ENCODE measurements at regions not wholly inside any gene's neighbourhood (a gene's known extent, or its start where the extent isn't known, plus 50 kb on each side); places are given as distances from the start of the nearest gene placed in this dataset.

DNA sequence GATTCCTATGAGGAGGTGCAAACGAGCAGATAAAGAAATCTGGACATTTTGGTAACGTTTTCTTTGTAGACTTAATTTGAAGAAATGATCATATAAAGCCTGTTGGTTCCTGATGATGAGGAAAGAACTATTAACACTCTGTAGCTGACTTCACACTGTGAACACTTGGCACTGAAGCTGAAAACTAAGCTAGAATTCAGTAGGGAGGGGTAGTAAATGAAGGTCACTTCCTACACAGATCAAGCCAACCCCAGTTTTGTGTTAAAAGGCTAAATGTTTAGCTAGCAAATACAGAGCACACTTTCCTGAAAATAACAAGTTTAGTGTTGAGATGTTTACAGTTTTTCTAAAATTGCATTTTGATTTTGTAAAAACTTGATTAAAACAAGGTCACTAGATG, 296.2 kb upstream of the PRDM1 start:
- DNase-seq (ENCODE audit: low spot score), result no peak
- TF ChIP-seq, protein P1, sequence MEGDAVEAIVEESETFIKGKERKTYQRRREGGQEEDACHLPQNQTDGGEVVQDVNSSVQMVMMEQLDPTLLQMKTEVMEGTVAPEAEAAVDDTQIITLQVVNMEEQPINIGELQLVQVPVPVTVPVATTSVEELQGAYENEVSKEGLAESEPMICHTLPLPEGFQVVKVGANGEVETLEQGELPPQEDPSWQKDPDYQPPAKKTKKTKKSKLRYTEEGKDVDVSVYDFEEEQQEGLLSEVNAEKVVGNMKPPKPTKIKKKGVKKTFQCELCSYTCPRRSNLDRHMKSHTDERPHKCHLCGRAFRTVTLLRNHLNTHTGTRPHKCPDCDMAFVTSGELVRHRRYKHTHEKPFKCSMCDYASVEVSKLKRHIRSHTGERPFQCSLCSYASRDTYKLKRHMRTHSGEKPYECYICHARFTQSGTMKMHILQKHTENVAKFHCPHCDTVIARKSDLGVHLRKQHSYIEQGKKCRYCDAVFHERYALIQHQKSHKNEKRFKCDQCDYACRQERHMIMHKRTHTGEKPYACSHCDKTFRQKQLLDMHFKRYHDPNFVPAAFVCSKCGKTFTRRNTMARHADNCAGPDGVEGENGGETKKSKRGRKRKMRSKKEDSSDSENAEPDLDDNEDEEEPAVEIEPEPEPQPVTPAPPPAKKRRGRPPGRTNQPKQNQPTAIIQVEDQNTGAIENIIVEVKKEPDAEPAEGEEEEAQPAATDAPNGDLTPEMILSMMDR (IDR thresholded peaks at IDR 0.05; ENCODE audit: borderline replicate concordance, control extremely low read depth, extremely low read depth, insufficient read depth, missing control alignments), result no peak
- in situ Hi-C loops (cut with MboI; ENCODE audit: low sequenced_read_pairs, unreplicated experiment), result no loop called here

- in situ Hi-C loops (cut with MboI; ENCODE audit: low sequenced_read_pairs, unreplicated experiment), result no loop called here
- TF ChIP-seq, protein P1 (IDR thresholded peaks at IDR 0.05; ENCODE audit: borderline replicate concordance, control extremely low read depth, extremely low read depth, insufficient read depth, missing control alignments), result no peak
- no peak for DNase-seq (ENCODE audit: low spot score)
Observed at GRCh38 chr6:105787747-105788146, 298.4 kb upstream of the PRDM1 start.

- TF ChIP-seq, protein P1 (IDR thresholded peaks at IDR 0.05; ENCODE audit: borderline replicate concordance, control extremely low read depth, extremely low read depth, insufficient read depth, missing control alignments), result no peak
- DNase-seq (ENCODE audit: low spot score), result no peak
- in situ Hi-C loops (cut with MboI; ENCODE audit: low sequenced_read_pairs, unreplicated experiment), result no loop called here
Observed at GRCh38 chr6:105786890-105787655, 299.1 kb upstream of the PRDM1 start.

- DNase-seq (ENCODE audit: low spot score), result no peak
- in situ Hi-C loops (cut with MboI; ENCODE audit: low sequenced_read_pairs, unreplicated experiment), result no loop called here
- TF ChIP-seq, protein P1 (IDR thresholded peaks at IDR 0.05; ENCODE audit: borderline replicate concordance, control extremely low read depth, extremely low read depth, insufficient read depth, missing control alignments), result no peak
Observed at GRCh38 chr6:105786449-105786848, 299.7 kb upstream of the PRDM1 start.

DNA sequence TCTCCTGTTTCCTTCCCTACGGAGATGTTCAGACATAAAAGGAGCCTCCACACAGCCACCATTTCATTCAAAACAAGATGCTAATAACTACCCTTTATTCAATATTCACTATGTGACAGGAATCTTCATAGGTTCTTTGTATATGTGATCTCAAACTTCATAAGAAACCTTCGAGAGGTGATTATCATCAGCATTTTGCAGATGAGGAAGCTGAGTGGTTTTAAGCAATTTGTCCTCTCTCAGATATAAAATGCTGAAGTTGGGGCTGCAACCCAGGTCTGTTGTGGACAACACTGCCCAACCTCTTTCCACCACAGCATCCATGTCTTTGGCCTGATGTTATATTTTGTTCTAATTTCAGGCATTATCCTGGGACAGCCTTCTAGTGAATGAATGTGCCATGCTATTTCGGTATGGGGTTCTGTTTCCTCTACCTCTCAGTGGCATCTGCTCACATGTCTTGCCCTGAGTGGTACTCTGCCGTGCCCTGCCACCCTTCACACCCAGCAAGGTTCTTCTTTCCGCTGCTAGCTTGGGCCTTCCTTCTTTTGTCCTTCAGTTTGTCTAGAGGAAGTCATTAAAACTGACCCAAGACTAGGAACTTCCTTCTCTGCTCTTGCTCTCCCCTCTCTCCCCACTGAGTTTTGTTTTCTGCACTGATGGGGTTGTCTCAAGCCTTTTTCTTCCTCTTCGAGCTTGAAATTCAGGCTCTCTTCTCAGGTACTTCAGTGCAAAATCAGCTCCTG, 300.9 kb upstream of the PRDM1 start:
- TF ChIP-seq, protein P1 (IDR thresholded peaks at IDR 0.05; ENCODE audit: borderline replicate concordance, control extremely low read depth, extremely low read depth, insufficient read depth, missing control alignments), result no peak
- in situ Hi-C loops (cut with MboI; ENCODE audit: low sequenced_read_pairs, unreplicated experiment), result no loop called here
- no peak for DNase-seq (ENCODE audit: low spot score)

DNA sequence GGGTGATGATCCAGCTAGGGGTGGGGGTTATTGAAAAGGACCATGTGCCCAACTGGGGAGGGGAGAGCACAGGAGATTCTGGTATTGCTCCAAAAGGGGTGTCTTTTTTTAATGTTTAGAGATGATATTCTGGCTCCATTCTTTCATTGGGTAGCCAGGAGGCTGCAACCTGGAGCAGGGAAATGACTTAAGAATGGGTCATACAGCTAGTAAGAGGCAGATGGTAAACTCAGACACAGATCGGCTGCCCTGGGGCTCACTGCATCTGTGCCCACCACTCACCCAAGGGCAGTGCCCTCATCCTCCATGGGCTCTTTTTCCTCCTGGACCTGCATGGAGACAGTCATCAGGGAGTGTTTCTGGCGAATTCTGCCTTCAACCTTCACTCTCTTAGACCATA, 302.0 kb upstream of the PRDM1 start:
- no peak for DNase-seq (ENCODE audit: low spot score)
- in situ Hi-C loops (cut with MboI; ENCODE audit: low sequenced_read_pairs, unreplicated experiment), result no loop called here
- TF ChIP-seq, protein P1 (IDR thresholded peaks at IDR 0.05; ENCODE audit: borderline replicate concordance, control extremely low read depth, extremely low read depth, insufficient read depth, missing control alignments), result no peak
